ENCODE measurements at regions not wholly inside any gene's neighbourhood (a gene's known extent, or its start where the extent isn't known, plus 50 kb on each side); places are given as distances from the start of the nearest gene placed in this dataset.

GRCh38 chr6:93713974-93714373 lies 294.6 kb upstream of the EPHA7 start:
- no peak for TF ChIP-seq CTCF (IDR thresholded peaks at IDR 0.05; ENCODE audit: control extremely low read depth, extremely low read depth, low read depth, missing control alignments)
- ChIA-PET POLR2A (no interaction called here), CTCF (interaction anchor here (1.1 kb wide), 1 partner anchor 11 kb away, joined by 3 read pairs; no protein-coding TSS in a partner anchor)
- no peak for DNase-seq (ENCODE audit: extremely low spot score)

- no peak for DNase-seq (ENCODE audit: extremely low spot score)
- POLR2A ChIA-PET: no interaction called here
- TF ChIP-seq CTCF (IDR thresholded peaks at IDR 0.05; ENCODE audit: control extremely low read depth, extremely low read depth, low read depth, missing control alignments): no peak
- CTCF ChIA-PET: interaction anchor here (0.9 kb wide), 1 partner anchor 10 kb away, joined by 3 read pairs; no protein-coding TSS in a partner anchor
Measured at GRCh38 chr6:93703431-93703830, 284.1 kb upstream of the EPHA7 start.

GRCh38 chr6:93701526-93701925 lies 282.2 kb upstream of the EPHA7 start:
- ChIA-PET POLR2A (no interaction called here), CTCF (no interaction called here)
- no peak for TF ChIP-seq CTCF (IDR thresholded peaks at IDR 0.05; ENCODE audit: control extremely low read depth, extremely low read depth, low read depth, missing control alignments)
- no peak for DNase-seq (ENCODE audit: extremely low spot score)

GRCh38 chr6:93685494-93685893 lies 266.1 kb upstream of the EPHA7 start:
- POLR2A ChIA-PET: no interaction called here
- no peak for DNase-seq (ENCODE audit: extremely low spot score)
- no peak for TF ChIP-seq CTCF (IDR thresholded peaks at IDR 0.05; ENCODE audit: control extremely low read depth, extremely low read depth, low read depth, missing control alignments)
- CTCF ChIA-PET: no interaction called here

- DNase-seq (ENCODE audit: extremely low spot score): no peak
- CTCF ChIA-PET: no interaction called here
- POLR2A ChIA-PET: no interaction called here
- no peak for TF ChIP-seq CTCF (IDR thresholded peaks at IDR 0.05; ENCODE audit: control extremely low read depth, extremely low read depth, low read depth, missing control alignments)
Measured at GRCh38 chr6:93684339-93684738, 265.0 kb upstream of the EPHA7 start.

GRCh38 chr6:93679836-93680235 lies 260.5 kb upstream of the EPHA7 start:
- no peak for TF ChIP-seq CTCF (IDR thresholded peaks at IDR 0.05; ENCODE audit: control extremely low read depth, extremely low read depth, low read depth, missing control alignments)
- POLR2A ChIA-PET: no interaction called here
- CTCF ChIA-PET: no interaction called here
- no peak for DNase-seq (ENCODE audit: extremely low spot score)

Measured in GM10248 (cell line).